SK-N-SH treated with all-trans-retinoic acid at 6 μM for 48 hours (cell line): ENCODE measurements at regions not wholly inside any gene's neighbourhood (a gene's known extent, or its start where the extent isn't known, plus 50 kb on each side); places are given as distances from the start of the nearest gene placed in this dataset.

ENCODE experiments used
- ATAC-seq: fragments of 200-7000 bp; cut with Tn5 transposase; 3 replicates; pipeline ENCODE4 v1.9.1; 2020; ENCODE audit warnings: mild to moderate bottlenecking, moderate library complexity
- BACH2 ChIP-seq: fragments of 250-450 bp; sonication (Bioruptor Pico); IDR thresholded peaks from 2 replicates; pipeline ENCODE4 v1.9.0; 2021; ENCODE audit warnings: mild to moderate bottlenecking, borderline replicate concordance
- CSDC2 ChIP-seq: fragments of 250-450 bp; sonication (Bioruptor Pico); IDR thresholded peaks from 2 replicates; pipeline ENCODE4 v1.5.0; 2020; ENCODE audit warnings: mild to moderate bottlenecking, moderate library complexity
- CSRNP3 ChIP-seq: fragments of 250-450 bp; sonication (Bioruptor Pico); IDR thresholded peaks from 2 replicates; pipeline ENCODE4 v1.5.1; 2021; ENCODE audit warnings: mild to moderate bottlenecking, moderate library complexity
- ESRRG ChIP-seq: fragments of 250-450 bp; sonication (Bioruptor Pico); IDR thresholded peaks from 2 replicates; pipeline ENCODE4 v1.6.1; 2021; ENCODE audit warnings: mild to moderate bottlenecking
- GLIS3 ChIP-seq: fragments of 250-450 bp; sonication (Bioruptor Pico); IDR thresholded peaks from 2 replicates; pipeline ENCODE4 v1.5.0; 2020; ENCODE audit warnings: mild to moderate bottlenecking, moderate library complexity
- ISL1 ChIP-seq: fragments of 250-450 bp; sonication (Bioruptor Pico); IDR thresholded peaks from 2 replicates; pipeline ENCODE4 v2.1.2; 2022; ENCODE audit warnings: mild to moderate bottlenecking, moderate library complexity
- OSR1 ChIP-seq: fragments of 250-450 bp; sonication (Bioruptor Pico); IDR thresholded peaks from 2 replicates; pipeline ENCODE4 v1.8.0; 2022; ENCODE audit warnings: moderate library complexity, mild to moderate bottlenecking, inconsistent platforms
- PATZ1 ChIP-seq: fragments of 250-450 bp; sonication (Bioruptor Pico); IDR thresholded peaks from 2 replicates; pipeline ENCODE4 v1.8.0; 2020; ENCODE audit warnings: mild to moderate bottlenecking, moderate library complexity, borderline replicate concordance
- RARB ChIP-seq: fragments of 250-450 bp; sonication (Bioruptor Pico); IDR thresholded peaks from 2 replicates; pipeline ENCODE4 v1.8.0; 2021; ENCODE audit warnings: mild to moderate bottlenecking, moderate library complexity
- SNAI2 ChIP-seq: fragments of 250-450 bp; sonication (Bioruptor Pico); IDR thresholded peaks from 2 replicates; pipeline ENCODE4 v1.5.0; 2020; ENCODE audit warnings: mild to moderate bottlenecking, moderate library complexity
- TCF4 ChIP-seq: fragments of 250-450 bp; sonication (Bioruptor Pico); IDR thresholded peaks from 2 replicates; pipeline ENCODE4 v1.8.0; 2021; ENCODE audit warnings: mild to moderate bottlenecking, moderate library complexity, borderline replicate concordance
- ZC3H10 ChIP-seq: fragments of 250-450 bp; sonication (Bioruptor Pico); IDR thresholded peaks from 2 replicates; pipeline ENCODE4 v1.5.1; 2021; ENCODE audit warnings: mild to moderate bottlenecking, moderate library complexity
- ZFP3 ChIP-seq: fragments of 250-450 bp; sonication (Bioruptor Pico); IDR thresholded peaks from 2 replicates; pipeline ENCODE4 v1.5.0; 2020; ENCODE audit warnings: mild to moderate bottlenecking, moderate library complexity
- ZFP30 ChIP-seq: fragments of 450-650 bp; formaldehyde crosslinking; IDR thresholded peaks from 2 replicates; pipeline ENCODE4 v1.5.0; 2022; ENCODE audit warnings: mild to moderate bottlenecking, moderate library complexity
- ZNF565 ChIP-seq: fragments of 450-650 bp; formaldehyde crosslinking; conservative IDR thresholded peaks from 2 replicates; pipeline ENCODE4 v1.5.0; 2020; ENCODE audit warnings: low read depth, mild to moderate bottlenecking, moderate library complexity
- ZNF70 ChIP-seq: fragments of 450-650 bp; formaldehyde crosslinking; IDR thresholded peaks from 2 replicates; pipeline ENCODE4 v1.5.0; 2020; ENCODE audit warnings: mild to moderate bottlenecking, moderate library complexity
- ZNF8 ChIP-seq: fragments of 450-650 bp; formaldehyde crosslinking; IDR thresholded peaks from 2 replicates; pipeline ENCODE4 v1.5.0; 2020; ENCODE audit warnings: mild to moderate bottlenecking, moderate library complexity
- TF ChIP-seq, protein P1 (sequence below): fragments of 250-450 bp; sonication (Bioruptor Pico); IDR thresholded peaks from 2 replicates; pipeline ENCODE4 v1.8.0; 2021; ENCODE audit warnings: low read depth, mild to moderate bottlenecking, moderate library complexity, borderline replicate concordance
- TF ChIP-seq, protein P2 (sequence below): fragments of 250-450 bp; sonication (Bioruptor Pico); IDR thresholded peaks from 2 replicates; pipeline ENCODE4 v1.5.0; 2020; ENCODE audit warnings: mild to moderate bottlenecking, moderate library complexity

DNA sequence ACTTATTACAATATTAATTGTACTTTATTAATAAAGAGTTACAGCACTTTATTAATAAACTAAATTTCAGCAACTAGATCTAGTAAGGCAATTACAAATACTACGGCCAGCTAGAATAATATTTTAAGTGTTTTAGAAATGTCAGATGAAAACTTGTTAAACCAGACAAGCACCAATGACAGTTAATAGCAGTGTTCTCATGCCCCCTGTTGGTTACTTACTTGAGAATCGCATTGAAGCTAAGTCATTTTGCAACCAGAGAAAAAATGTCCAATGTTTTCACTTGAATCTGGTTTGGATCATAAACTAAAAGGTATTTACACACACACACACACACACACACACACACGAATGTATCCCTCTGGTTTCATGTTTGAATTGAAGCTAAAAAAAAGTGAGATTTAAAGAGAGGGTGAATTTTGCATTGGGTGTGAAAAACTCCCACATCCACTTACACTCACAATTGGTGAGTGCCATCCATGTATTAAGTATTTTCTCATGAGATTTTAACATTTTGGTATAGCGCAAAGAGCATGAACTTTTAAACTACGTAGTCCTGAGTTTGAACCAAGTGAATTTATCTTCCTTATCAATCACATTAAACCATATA, 347.7 kb downstream of the ZBBX start:
- ATAC-seq, result peak; percentile 78
- TF ChIP-seq ZNF8 (CRISPR knock-in tag) (no peak), CSDC2 (CRISPR knock-in tag) (no peak), ZFP30 (CRISPR knock-in tag) (no peak), BACH2 (no peak), GLIS3 (CRISPR knock-in tag) (no peak), ZC3H10 (CRISPR knock-in tag) (no peak), CSRNP3 (no peak), SNAI2 (CRISPR knock-in tag) (no peak), ZNF70 (CRISPR knock-in tag) (no peak), PATZ1 (CRISPR knock-in tag) (no peak), TCF4 (no peak)
- TF ChIP-seq, protein P1, sequence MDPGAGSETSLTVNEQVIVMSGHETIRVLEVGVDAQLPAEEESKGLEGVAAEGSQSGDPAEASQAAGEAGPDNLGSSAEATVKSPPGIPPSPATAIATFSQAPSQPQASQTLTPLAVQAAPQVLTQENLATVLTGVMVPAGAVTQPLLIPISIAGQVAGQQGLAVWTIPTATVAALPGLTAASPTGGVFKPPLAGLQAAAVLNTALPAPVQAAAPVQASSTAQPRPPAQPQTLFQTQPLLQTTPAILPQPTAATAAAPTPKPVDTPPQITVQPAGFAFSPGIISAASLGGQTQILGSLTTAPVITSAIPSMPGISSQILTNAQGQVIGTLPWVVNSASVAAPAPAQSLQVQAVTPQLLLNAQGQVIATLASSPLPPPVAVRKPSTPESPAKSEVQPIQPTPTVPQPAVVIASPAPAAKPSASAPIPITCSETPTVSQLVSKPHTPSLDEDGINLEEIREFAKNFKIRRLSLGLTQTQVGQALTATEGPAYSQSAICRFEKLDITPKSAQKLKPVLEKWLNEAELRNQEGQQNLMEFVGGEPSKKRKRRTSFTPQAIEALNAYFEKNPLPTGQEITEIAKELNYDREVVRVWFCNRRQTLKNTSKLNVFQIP, result no peak

DNA sequence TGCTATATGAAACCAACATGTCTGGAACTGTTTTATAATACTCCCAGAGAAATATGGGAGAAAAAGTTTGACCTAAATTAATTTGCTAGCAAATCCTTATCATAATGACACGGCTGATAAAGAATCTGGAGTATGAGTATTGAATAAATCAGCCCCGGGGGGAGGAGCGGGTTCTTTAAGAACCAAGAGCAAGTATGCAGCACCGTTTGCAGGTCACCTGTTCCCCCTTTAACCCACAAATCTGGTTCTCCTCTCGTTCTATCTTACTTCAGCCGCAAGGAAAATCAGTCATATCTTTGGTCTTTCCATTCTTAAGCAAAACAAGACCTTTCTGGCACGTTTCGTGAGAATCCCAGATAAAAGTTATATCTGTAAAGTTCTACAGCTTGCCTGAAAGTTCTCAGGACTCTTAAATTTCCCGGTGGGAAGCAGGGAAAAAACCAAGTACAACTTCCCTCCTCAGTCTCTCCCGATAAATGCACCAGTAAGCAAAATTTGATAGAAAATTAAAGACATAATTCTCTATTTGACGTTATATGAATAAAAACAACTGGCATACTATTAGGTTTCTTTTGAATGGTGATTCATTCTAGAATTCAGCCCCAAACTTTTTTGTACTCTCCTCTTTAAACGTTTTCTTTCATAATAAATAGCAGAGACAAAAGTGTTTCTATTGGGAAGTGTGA, 348.6 kb downstream of the ZBBX start:
- no peak for TF ChIP-seq PATZ1 (CRISPR knock-in tag)
- TF ChIP-seq, protein P1, result no peak
- no peak for TF ChIP-seq ESRRG (CRISPR knock-in tag)
- no peak for TF ChIP-seq ZFP3 (CRISPR knock-in tag)
- TF ChIP-seq OSR1 (CRISPR knock-in tag), result no peak
- TF ChIP-seq ISL1 (CRISPR knock-in tag), result no peak
- TF ChIP-seq ZNF565, result no peak
- TF ChIP-seq CSDC2 (CRISPR knock-in tag), result no peak
- TF ChIP-seq ZNF8 (CRISPR knock-in tag), result no peak
- TF ChIP-seq CSRNP3, result no peak
- no peak for TF ChIP-seq TCF4
- TF ChIP-seq, protein P2, sequence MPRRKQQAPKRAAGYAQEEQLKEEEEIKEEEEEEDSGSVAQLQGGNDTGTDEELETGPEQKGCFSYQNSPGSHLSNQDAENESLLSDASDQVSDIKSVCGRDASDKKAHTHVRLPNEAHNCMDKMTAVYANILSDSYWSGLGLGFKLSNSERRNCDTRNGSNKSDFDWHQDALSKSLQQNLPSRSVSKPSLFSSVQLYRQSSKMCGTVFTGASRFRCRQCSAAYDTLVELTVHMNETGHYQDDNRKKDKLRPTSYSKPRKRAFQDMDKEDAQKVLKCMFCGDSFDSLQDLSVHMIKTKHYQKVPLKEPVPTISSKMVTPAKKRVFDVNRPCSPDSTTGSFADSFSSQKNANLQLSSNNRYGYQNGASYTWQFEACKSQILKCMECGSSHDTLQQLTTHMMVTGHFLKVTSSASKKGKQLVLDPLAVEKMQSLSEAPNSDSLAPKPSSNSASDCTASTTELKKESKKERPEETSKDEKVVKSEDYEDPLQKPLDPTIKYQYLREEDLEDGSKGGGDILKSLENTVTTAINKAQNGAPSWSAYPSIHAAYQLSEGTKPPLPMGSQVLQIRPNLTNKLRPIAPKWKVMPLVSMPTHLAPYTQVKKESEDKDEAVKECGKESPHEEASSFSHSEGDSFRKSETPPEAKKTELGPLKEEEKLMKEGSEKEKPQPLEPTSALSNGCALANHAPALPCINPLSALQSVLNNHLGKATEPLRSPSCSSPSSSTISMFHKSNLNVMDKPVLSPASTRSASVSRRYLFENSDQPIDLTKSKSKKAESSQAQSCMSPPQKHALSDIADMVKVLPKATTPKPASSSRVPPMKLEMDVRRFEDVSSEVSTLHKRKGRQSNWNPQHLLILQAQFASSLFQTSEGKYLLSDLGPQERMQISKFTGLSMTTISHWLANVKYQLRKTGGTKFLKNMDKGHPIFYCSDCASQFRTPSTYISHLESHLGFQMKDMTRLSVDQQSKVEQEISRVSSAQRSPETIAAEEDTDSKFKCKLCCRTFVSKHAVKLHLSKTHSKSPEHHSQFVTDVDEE, result no peak
- TF ChIP-seq RARB, result no peak
- no peak for TF ChIP-seq ZC3H10 (CRISPR knock-in tag)
- no peak for TF ChIP-seq ZNF70 (CRISPR knock-in tag)
- ATAC-seq, result no peak
